ENCODE measurements at regions not wholly inside any gene's neighbourhood (a gene's known extent, or its start where the extent isn't known, plus 50 kb on each side); places are given as distances from the start of the nearest gene placed in this dataset.

DNA sequence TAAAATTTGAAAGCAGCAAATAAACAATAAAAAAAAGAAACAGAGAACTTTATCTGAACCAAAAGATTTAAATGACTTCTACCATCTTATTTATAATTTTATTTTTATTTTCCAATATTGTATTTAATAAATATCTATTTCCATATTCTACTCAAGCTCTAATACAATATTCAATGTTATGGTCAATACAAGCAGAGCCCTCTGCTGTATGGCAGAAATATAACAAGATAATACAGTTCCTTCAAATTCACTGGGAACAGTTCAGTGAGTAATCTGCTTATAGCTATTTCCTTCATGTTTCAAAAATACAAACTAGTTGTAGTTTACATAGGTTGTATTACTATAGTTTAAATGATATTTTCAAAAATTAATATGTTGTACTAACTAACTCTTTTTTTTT, 332.7 kb downstream of the PRDM9 start:
- TF ChIP-seq CTCF (conservative IDR thresholded peaks at IDR 0.05; ENCODE audit: low read length): 0 out of 2 replicates have a peak, but pooled peaks have one; percentile 23
- TF ChIP-seq EZH2phosphoT487 (IDR thresholded peaks at IDR 0.05; ENCODE audit: borderline replicate concordance, low read depth, low read length): no peak

Data from OCI-LY7 (cell line).